DMS 273 (cell line): ENCODE measurements at regions not wholly inside any gene's neighbourhood (a gene's known extent, or its start where the extent isn't known, plus 50 kb on each side); places are given as distances from the start of the nearest gene placed in this dataset.

ENCODE experiments used
- DNase-seq: peaks from one replicate; lab custom pipeline; 2025; ENCODE audit not compliant: unreplicated experiment; lab: John Stamatoyannopoulos, UW

- no peak for DNase-seq
Measured at GRCh38 chr7:10802011-10802410, 171.7 kb upstream of the PHF14 start.

DNA sequence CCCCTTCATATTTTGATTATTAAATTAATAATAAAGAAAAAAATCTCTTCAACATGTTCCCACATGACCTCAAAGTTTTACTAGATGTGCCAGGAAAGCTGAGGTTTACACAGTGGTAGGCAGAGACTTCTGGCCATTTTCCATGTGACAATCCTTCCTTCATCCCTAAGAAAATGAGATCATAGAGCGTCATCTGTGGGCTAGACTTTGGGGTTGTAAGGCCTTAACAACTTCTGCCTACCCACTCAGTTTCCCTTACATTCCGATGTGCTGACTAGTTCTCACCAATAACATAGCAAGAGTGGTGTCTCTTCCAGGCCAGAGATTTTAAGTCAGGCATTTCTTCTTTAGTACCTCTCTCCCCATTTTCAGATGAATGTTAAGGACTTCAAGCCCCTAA lies 171.1 kb upstream of the PHF14 start:
- no peak for DNase-seq

DNA sequence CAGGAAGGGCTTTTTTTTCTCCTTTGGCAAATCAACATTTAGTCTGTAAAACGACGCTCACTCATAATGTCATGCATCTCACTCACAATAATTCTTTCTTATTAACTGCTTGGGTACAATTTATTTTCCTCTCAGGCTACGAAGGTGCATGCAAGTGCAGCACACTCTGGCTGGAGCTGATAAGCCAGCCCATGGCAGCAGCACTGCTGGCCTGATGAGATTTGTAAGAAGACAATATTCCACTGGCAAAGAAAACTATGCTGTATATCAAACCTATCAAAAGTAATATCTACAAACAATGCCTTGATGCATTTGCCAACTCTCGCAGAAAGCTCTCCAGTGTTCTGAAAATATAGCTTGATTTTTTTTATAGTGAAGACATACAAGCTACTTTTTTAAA lies 170.0 kb upstream of the PHF14 start:
- no peak for DNase-seq

- no peak for DNase-seq
Measured at GRCh38 chr7:10804770-10805169, 168.9 kb upstream of the PHF14 start.

DNA sequence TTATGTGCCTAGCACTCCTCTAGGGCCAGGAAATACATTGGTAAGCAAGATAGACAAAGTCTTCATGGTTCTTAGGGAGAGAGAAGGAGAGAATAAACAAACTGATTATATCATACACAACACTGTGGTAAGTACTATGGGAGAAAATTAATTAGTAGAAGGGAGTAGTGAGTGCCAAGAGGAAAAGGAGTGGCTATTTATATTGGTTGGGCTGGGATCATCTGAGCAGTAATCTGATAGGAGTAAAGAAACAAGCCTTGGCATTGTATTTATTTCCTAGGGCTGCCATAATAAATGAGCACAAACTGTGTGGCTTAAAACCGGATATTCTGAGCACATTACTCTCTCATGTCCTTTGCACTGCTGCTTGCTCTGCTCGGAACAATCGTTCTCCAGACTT lies 158.1 kb upstream of the PHF14 start:
- no peak for DNase-seq

DNA sequence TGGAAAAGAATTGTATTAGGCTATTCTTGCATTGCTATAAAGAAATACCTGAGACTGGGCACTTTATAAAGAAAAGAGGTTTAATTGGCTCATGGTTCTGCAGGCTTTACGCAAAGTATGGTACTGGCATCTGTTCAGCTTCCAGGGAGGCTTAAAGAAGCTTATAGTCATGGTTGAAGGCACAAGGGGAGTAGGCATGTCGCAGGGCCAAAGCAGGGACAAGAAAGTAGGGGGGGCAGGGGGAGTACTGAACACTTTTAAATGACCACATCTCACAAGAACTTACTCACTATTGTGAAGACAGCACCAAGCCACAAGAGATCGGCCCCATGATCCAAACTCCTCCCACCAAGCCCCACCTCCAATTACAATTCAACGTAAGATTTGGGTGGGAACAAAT lies 152.5 kb upstream of the PHF14 start:
- no peak for DNase-seq

- DNase-seq = peak; percentile 23
Measured at GRCh38 chr7:10824154-10824553, 149.5 kb upstream of the PHF14 start.

- no peak for DNase-seq
Measured at GRCh38 chr7:10838228-10838627, 135.4 kb upstream of the PHF14 start.

- DNase-seq = no peak
Measured at GRCh38 chr7:10845225-10845624, 128.4 kb upstream of the PHF14 start.

DNA sequence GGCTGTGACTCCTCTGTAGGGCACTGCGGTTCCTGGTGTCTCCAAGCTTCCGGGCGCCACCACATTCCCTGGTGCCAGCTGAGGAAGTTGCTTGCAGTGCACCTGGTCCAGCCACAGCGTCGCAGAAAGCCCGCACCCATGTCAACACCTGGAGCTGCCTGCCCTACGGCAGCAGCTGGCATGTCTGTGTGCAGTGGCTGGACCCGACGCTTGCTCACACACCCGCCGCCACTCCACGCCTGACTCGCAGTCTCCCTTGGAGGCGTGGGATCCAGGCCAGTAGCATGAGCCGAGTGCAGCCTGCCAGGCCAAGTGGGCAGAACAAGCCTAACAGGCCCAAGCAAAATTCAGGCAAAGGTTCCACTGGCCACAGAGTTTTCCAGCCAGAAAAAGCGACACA lies 118.1 kb upstream of the PHF14 start:
- no peak for DNase-seq

- DNase-seq = no peak
Measured at GRCh38 chr7:10860516-10860915, 113.2 kb upstream of the PHF14 start.

GRCh38 chr7:10863476-10863875 lies 110.2 kb upstream of the PHF14 start:
- DNase-seq = no peak

- no peak for DNase-seq
Measured at GRCh38 chr7:10874666-10875065, 99.0 kb upstream of the PHF14 start.

- no peak for DNase-seq
Measured at GRCh38 chr7:10875080-10875479, 98.6 kb upstream of the PHF14 start.

GRCh38 chr7:10888861-10889260 lies 84.8 kb upstream of the PHF14 start:
- DNase-seq = peak; percentile 47

DNA sequence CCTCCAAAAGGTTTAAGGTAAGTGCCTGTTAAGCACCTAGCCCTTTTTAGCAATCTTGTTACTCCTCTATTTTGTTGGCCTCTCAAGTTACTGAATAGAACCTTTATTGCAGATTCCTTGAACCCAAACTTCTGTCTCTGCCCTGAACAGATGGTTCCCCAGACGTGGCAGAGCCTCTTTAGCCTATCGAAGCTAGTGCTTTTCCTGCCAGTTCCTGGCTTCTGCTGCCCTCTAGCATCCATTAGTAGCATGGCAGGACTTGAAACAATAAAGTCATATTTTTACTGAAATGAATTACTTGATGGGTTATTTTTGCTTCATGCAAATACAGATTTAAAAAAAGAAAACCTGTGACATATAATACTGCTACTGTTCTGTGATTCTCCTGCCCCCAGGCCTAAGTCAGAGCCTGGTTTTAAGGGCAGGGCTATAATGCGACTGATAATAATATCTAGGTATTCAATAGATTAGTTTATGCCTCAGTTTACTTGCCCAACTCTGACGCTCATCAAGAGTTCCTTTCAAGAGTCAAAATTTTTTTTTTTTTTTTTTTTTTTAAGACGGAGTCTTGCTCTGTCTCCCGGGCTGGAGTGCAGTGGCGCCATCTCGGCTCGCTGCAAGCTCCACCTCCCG lies 84.3 kb upstream of the PHF14 start:
- peak; percentile 90 for DNase-seq

GRCh38 chr7:10908600-10908999 lies 65.1 kb upstream of the PHF14 start:
- no peak for DNase-seq

DNA sequence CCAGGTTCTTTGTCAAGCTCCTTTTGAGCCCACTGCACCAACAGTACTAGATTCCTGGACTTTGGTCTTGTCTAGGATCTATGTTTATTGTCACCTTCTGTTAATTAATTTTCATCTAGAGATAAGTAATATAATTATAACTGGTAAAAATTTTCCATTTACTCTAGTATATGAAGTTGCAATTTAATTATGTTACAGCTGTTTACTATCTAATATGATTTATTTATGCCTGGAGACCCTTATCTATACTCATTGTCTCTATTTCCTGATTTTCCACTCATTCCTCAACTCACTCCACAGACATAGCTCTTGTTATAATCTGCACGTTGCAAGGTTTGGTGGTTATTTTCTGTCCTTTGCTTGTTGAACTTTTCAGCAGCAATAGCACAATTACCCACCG lies 63.2 kb upstream of the PHF14 start:
- DNase-seq = no peak

DNA sequence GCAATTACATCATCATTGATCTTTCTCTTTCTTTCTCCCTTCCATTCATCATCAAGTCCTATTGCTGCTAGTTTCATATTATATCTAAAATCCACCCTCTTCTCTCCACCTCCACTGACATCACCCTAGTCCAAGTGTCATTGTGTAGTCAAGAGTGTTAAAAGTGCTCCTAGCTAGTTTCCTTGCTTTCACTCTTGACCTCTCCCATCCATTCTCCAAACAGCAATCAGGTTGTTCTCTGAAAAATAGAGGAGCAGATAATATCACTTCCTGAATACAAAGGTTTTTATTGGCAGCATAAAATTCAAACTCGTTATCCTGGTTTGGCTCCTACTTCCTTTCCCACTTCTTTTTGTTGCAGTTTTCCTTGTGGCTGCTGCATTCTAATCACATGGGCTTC lies 61.6 kb upstream of the PHF14 start:
- no peak for DNase-seq

- DNase-seq = no peak
Measured at GRCh38 chr7:10913457-10913856, 60.2 kb upstream of the PHF14 start.

DNA sequence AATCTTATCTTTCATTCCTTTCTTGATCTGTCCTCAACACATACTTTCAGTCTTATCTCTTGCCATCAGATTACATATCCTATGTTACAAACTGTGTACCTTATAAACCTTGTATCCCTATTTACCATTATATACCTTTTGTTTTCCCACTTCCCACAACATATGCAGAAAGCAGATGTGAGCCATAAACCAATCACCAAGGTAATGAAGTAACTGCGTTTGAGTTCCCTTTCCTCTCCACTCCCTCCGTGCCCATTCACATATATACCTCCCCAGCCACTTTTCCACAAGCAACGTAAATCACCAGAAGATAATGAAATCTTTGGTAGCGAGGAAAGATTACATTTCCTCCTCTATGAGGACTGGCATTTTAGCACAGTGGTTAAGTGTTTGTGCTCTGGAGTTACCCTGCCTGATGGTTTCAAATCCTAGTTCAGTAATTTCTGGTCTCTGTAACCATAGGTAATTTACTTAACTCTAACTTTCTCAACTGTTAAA lies 55.5 kb upstream of the PHF14 start:
- no peak for DNase-seq

- no peak for DNase-seq
Measured at GRCh38 chr7:10919923-10920322, 53.7 kb upstream of the PHF14 start.
